Urinary bladder (tissue), 3 donors: ENCODE measurements at regions not wholly inside any gene's neighbourhood (a gene's known extent, or its start where the extent isn't known, plus 50 kb on each side); places are given as distances from the start of the nearest gene placed in this dataset.
"Not testable (repeated sequence)": the region's sequence is repeated elsewhere in the genome, so short reads cannot be mapped to it uniquely, and the experiment has no call there.

Experiments used
- DNase-seq: peaks from one replicate; pipeline ENCODE4 v3.0.0-alpha.2; 2015; ENCODE audit errors: extremely low spot score
- H3K27ac ChIP-seq: one replicate; pipeline ENCODE4 v1.5.1; 2013; ENCODE audit warnings: low read depth, mild to moderate bottlenecking, moderate library complexity
- H3K36me3 ChIP-seq: one replicate; pipeline ENCODE4 v1.6.1; 2013; ENCODE audit warnings: mild to moderate bottlenecking, moderate library complexity; ENCODE audit not compliant: insufficient read depth
- H3K4me1 ChIP-seq: one replicate; pipeline ENCODE4 v1.6.1; 2013; ENCODE audit warnings: mild to moderate bottlenecking, moderate library complexity; ENCODE audit not compliant: insufficient read depth
- H3K4me3 ChIP-seq: one replicate; pipeline ENCODE4 v1.5.1; 2013; ENCODE audit warnings: low read depth, low read length
- WGBS: extraction: QIAGEN DNeasy Blood & Tissue Kit; methylation state at CpG from one replicate; pipeline ENCODE4 v1.1.7; 2013; 5-methylcytosine and 5-hydroxymethylcytosine counted together
- donor health status: healthy with polysubstance abuse.
- donor health status: healthy.

DNA sequence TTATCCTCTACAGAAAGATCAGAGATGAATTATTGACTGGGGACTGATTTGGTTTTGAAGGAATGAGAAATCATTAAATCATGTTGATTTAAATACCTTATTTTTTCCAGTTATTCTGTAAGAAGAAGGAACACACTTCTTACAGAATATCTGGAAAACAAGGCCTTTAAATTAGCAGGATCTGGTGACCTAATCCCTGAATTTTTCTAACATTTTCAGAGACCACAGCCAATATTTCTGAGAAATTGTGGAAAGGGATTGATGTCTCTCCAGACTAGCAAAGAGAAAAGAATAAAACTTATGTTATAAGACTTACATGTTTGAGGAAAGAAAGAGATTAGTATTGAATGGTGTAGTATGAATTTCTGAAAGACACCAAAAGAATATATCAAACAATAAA is 104.0 kb downstream of the KCNE4 start:
- H3K4me1 ChIP-seq, result no peaks in the 10 kb centered on the region
- H3K36me3 ChIP-seq, result no peaks in the 10 kb centered on the region
- H3K27ac ChIP-seq, result no peak overlapping the region
- no peak for DNase-seq
- H3K4me3 ChIP-seq, result no peak overlapping the region

DNA sequence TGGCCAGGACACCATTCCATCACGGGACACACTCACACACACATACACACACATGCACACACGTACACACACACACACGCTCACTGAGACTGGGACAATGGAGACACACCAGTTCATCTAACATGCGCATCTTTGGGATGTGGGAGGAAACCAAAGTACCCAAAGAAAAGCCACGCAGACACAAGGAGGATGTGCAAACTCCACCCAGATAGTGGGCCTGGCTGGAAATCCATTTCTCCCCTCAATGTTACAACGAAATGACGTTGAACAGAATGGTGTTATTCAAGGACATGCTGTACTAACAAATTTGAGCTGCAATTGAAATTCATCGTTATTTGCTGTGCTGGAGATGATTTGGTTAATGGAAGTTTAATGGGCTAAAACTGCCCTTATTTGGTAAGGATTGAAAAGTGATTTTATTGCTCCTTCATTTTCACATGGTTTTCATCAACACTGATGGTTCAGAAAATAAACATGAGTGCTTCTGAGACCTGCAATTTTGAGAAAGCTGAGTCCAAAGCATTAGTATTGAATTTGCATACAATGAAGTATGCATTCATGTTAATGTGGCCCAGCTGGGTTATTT is 110.0 kb downstream of the KCNE4 start:
- Histone ChIP-seq H3K27ac (no peak overlapping the region), H3K4me3 (no peak overlapping the region), H3K36me3 (no peaks in the 10 kb centered on the region), H3K4me1 (no peaks in the 10 kb centered on the region)
- whole genome bisulfite sequencing, result 71% methylated on average over 8 of the region's 8 CpGs
- no peak for DNase-seq

DNA sequence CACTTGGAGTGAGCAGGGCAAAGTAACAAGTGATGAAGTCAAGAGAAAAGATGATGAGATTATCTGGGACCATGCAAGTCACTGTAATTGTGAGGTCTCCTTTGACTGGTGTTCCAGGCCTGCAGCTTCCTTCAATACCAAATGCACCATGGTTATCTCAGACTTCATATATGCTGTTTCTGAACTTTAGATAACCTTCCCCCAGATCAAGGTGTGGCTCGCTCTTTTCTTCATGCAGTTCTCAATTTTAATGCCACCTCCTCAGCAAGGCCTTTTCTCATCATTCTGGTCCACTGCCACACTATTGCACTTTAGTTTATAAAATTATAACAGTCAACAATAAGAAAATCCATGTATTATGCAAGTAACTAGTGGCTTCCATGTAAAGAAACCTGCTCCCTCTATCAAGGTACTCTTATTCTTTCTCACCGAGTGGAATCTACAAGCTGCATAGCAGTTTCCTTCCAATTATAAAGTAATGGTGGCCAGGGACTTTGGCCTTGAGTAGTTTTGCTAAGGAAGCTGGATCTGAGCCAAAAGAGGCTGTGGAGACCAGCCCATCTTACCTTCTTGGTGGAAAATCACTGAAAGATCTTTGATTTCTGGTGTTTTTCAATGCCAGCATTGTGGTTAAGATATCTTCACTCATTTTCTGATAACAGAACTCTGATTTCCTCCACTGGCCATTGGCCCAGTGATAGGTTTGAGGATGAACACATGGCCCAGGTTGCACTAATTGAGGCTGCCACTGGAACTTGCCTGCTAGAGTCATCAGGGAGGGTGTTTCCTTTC is 113.6 kb downstream of the KCNE4 start:
- Histone ChIP-seq H3K4me1 (no peaks in the 10 kb centered on the region), H3K4me3 (no peak overlapping the region), H3K27ac (no peak overlapping the region), H3K36me3 (no peaks in the 10 kb centered on the region)
- WGBS, result 96% methylated on average over 2 of the region's 2 CpGs
- DNase-seq, result no peak

DNA sequence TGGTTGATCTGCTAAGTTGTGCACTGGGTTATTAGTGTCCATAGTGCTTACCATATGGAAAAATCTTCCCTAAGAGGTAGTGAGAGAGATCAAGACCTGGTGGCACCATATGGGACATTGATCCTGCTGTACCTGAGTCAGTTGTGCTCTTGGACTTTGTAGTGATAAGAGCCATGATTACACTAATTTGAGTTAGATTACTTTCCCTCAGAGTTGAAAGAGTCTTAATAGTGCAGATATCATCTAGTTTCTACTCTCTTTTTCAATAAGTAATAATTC is 114.2 kb downstream of the KCNE4 start:
- Histone ChIP-seq H3K4me1 (no peaks in the 10 kb centered on the region), H3K27ac (no peak overlapping the region), H3K36me3 (no peaks in the 10 kb centered on the region), H3K4me3 (no peak overlapping the region)
- DNase-seq, result no peak

DNA sequence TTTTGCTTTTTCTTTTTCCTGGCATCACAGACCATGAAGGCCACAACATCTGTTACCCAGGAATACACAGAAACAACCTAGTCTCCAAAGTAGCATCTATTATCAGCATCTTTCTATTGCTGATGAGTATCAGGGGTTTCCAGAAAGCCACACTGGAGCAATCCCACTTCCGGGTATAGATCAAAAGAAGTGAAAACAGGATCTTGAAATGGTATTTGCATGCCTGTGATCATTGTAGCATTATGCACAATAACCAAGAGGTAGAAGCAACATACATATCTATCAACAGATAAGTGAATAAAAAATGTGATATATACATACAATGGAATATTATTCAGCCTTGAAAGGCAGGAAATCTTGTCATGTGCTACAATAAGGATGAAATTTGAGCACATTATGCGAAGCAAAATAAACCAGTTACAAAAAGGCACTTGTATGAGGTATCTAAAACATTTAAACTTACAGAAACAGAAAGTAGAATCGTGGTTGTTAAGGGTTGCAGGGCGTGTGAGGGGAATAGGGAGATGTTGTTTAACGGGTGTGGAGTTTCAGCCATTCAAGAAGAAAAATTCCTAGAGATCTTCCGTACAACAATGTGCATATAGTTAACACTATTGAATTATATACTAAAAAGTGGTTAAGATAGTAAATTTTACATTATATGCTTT is 115.1 kb downstream of the KCNE4 start:
- no peak overlapping the region for H3K4me3 ChIP-seq
- H3K27ac ChIP-seq, result no peak overlapping the region
- H3K36me3 ChIP-seq, result no peaks in the 10 kb centered on the region
- H3K4me1 ChIP-seq, result no peaks in the 10 kb centered on the region
- WGBS, result 92% methylated on average over 6 of the region's 6 CpGs
- no peak for DNase-seq

DNA sequence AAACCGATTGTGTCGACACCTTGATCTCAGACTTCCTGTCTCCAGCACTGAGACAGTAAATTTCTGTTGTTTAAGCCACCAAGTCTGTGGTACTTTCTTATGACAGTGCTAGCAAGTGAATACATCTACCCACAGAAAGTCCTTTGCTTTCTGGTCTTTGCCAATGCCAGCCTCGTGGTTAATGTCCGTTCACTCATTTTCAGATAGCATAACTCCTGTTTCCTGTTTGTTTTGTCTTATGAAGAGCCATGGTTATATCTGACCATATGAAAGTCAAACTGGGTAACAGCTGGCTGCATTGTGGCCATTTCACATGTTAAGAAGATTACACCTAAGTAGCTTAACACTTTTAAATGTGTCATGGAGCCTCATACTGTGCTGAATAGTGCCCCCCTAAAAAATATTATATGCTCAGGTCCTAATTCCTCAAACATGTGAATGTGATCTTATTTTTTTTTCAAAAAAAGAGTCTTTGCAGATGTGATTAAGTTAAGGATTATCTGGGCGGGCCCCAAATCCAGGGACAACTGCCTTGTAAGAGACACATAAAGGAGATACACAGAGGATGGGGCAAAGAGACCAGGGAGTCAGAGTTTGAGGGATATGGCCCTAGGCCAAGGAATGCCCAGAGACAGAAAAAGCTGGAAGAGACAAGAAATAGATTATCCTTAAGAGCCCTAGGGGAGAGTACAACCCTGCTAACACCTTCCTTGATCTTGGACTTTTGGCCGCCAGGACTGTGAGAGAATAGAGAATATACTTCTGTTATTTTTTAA is 118.0 kb downstream of the KCNE4 start:
- Histone ChIP-seq H3K27ac (no peak overlapping the region), H3K4me1 (no peaks in the 10 kb centered on the region), H3K4me3 (no peak overlapping the region), H3K36me3 (no peaks in the 10 kb centered on the region)
- WGBS, result 64% methylated on average over 6 of the region's 6 CpGs
- DNase-seq, result no peak

DNA sequence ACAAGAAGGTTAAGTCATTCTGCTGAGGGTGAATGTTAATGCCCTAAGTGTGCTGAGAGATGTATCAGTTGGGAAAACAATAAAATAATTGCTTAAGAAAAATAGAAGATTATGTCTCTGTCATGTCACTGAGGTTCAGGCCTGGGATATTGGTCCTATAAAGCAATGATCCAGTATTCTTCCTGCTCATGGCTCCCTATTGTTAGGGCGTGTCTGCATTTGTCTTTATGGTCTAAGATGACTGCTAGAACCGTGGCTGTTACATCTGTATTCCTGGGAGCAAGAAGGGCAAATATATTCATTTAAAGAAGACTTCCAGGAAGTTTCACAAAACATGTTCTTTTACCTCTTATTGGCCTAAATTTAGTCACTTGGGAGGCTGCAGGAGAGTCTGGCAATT is 125.0 kb downstream of the KCNE4 start:
- H3K4me1 ChIP-seq, result no peaks in the 10 kb centered on the region
- H3K4me3 ChIP-seq, result no peak overlapping the region
- no peaks in the 10 kb centered on the region for H3K36me3 ChIP-seq
- WGBS, result 87% methylated on average over 2 of the region's 2 CpGs
- no peak for DNase-seq
- H3K27ac ChIP-seq, result no peak overlapping the region

DNA sequence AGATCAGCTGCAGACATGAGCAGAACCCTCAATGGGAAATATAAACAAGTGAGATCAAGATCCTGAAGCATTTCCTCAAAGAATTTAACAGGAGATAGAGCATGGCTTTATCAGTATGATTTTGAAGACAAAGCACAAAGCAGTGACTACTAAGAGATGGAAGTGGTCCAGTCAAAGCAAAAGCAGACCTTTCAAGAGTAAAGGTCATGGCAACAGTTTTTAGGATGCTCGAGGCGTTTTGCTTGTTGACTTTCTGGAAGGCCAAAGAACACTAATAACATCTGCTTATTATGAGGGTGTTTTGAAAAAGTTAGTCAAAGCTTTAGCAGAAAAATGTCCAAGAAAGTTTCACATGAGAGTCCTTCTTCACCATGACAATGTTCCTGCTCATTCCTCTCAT is 128.5 kb downstream of the KCNE4 start:
- H3K36me3 ChIP-seq, result no peaks in the 10 kb centered on the region
- H3K27ac ChIP-seq, result no peak overlapping the region
- DNase-seq, result no peak
- 46% methylated on average over 2 of the region's 2 CpGs for WGBS
- H3K4me3 ChIP-seq, result no peak overlapping the region
- no peaks in the 10 kb centered on the region for H3K4me1 ChIP-seq

DNA sequence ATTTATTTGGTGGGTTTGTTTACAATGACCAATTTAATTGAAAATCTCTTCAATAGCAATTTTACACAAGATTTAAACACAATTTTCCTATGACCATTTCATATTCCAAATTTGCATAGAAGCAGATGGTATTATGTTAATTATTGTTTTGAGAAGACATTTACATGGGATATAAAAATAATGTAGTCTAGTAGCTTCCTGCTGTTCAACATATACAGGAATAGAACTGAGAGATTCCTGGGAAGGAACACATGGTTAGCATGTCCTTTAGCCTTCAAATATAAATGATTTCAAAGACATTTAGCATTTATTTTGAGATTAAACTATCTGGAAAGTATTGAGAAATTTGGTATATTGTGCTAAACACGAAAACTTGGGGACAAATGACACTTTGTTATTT is 129.6 kb downstream of the KCNE4 start:
- Histone ChIP-seq H3K4me1 (no peaks in the 10 kb centered on the region), H3K36me3 (no peaks in the 10 kb centered on the region), H3K4me3 (no peak overlapping the region), H3K27ac (no peak overlapping the region)
- 83% methylated on average over 1 of the region's 1 CpG for WGBS
- DNase-seq, result no peak

DNA sequence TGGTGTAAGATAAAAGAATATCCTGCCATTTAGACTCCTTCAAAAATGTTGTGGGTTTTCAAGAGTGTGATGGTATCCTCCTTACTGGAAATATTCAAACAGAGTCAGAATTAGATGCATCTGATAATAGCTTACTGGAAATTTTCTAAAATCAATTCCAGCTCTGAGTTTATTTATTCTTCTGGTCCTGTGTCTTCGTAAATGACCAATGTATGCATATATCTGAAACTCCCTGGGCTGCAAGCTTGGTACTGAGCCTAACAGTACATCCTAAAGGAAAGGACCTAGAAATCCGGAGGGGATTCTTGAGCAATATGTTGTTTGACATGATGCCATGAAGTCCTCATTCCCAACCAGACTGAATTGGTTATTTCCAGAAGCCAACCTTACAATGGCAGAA is 130.4 kb downstream of the KCNE4 start:
- Histone ChIP-seq H3K36me3 (no peaks in the 10 kb centered on the region), H3K4me1 (no peaks in the 10 kb centered on the region), H3K4me3 (no peak overlapping the region), H3K27ac (no peak overlapping the region)
- no peak for DNase-seq
- 88% methylated on average over 2 of the region's 2 CpGs for WGBS

DNA sequence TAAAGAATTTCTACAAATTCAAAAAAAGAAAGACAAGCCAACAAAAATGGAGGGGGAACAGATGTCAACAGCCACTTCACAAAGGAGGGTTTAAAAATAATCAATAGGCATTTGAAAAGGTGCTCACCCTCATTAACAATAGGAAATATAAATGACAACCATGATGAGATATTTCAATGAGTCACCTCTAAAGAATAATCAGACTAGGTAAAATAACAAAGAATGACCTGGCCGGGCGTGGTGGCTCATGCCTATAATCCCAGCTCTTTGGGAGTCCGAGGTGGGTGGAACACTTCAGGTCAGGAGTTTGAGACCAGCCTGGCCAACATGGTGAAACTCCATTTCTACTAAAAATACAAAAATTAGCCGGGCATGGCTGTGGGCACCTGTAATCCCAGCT is 133.6 kb downstream of the KCNE4 start:
- no peak for DNase-seq
- no peak overlapping the region for H3K27ac ChIP-seq
- WGBS, result 93% methylated on average over 4 of the region's 4 CpGs
- no peak overlapping the region for H3K4me3 ChIP-seq
- no peaks in the 10 kb centered on the region for H3K36me3 ChIP-seq
- no peaks in the 10 kb centered on the region for H3K4me1 ChIP-seq

DNA sequence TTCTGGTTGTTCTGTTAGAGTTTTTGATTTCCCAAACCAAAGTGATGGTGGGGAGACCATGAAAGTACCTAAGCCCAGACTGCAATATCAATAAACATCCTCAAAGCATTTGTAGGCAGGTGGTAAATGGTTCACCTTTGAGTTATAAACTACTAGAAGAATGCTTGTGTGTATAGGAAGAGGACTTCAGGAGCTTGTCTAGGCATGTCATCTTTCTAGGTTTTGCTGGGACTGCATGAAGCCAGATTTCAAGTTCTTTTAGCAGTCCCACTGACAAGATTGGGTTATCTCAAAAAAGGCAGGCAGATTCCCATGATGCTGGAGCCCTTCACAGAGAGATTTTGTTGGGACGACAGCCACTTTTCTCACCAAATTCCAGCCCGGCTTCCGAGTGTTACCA is 135.3 kb downstream of the KCNE4 start:
- WGBS, result 95% methylated on average over 3 of the region's 3 CpGs

DNA sequence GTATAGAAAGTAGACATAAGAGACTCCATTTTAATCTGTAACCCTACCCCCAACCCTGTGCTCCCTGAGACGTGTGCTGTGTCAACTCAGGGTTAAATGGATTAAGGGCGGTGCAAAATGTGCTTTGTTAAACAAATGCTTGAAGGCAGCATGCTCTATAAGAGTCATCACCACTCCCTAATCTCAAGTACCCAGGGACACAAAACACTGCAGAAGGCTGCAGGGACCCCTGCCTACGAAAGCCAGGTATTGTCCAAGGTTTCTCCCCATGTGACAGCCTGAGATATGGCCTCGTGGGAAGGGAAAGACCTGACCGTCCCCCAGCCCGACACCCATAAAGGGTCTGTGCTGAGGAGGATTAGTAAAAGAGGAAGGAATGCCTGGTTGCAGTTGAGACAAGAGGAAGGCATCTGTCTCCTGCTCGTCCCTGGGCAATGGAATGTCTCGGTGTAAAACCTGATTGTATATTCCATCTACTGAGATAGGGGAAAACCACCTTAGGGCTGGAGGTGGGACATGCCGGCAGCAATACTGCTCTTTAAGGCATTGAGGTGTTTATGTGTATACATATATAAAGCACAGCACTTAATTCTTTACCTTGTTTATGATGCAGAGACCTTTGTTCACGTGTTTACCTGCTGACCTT is 138.7 kb downstream of the KCNE4 start:
- H3K4me3 ChIP-seq, DNase-seq, H3K27ac ChIP-seq, H3K4me1 ChIP-seq, H3K36me3 ChIP-seq: not testable (repeated sequence)
- 77% methylated on average over 10 of the region's 10 CpGs for WGBS

More for the DNA sequence above, 135.3 kb downstream of the KCNE4 start:
- Histone ChIP-seq H3K27ac (no peak overlapping the region), H3K36me3 (no peaks in the 10 kb centered on the region), H3K4me1 (no peaks in the 10 kb centered on the region), H3K4me3 (no peak overlapping the region)
- no peak for DNase-seq
